Immature natural killer cell (primary cell): ENCODE measurements at regions not wholly inside any gene's neighbourhood (a gene's known extent, or its start where the extent isn't known, plus 50 kb on each side); places are given as distances from the start of the nearest gene placed in this dataset.
"Not testable (repeated sequence)": the region's sequence is repeated elsewhere in the genome, so short reads cannot be mapped to it uniquely, and the experiment has no call there.

Experiments used
- DNase-seq, 3 donors: peaks; one replicate each; pipeline ENCODE4 v3.0.0; 2022; ENCODE audit warnings: mixed read lengths in 1 of 3
- H3K27ac Mint-ChIP-seq, 6 donors: one replicate each; pipeline ENCODE4 v1.8.0; 2020; ENCODE audit warnings: mixed read lengths in 6 of 6, mild to moderate bottlenecking in 5 of 6, inconsistent platforms in 4 of 6, moderate library complexity in 3 of 6
- H3K27me3 Mint-ChIP-seq, 3 donors: one replicate each; pipeline ENCODE4 v1.8.0; 2020 to 2021; ENCODE audit warnings: low read depth in 3 of 3, mild to moderate bottlenecking in 3 of 3, mixed read lengths in 3 of 3, moderate library complexity in 3 of 3, inconsistent platforms in 1 of 3
- H3K36me3 Mint-ChIP-seq, 3 donors: one replicate each; pipeline ENCODE4 v1.8.0; 2020; ENCODE audit warnings: mixed read lengths in 3 of 3, inconsistent platforms in 2 of 3, mild to moderate bottlenecking in 2 of 3
- H3K4me1 Mint-ChIP-seq, 2 donors: one replicate each; pipeline ENCODE4 v1.8.0; 2020; ENCODE audit warnings: inconsistent platforms in 2 of 2, mild to moderate bottlenecking in 2 of 2, mixed read lengths in 2 of 2, moderate library complexity in 1 of 2
- H3K4me3 Mint-ChIP-seq, 5 donors: one replicate each; pipeline ENCODE4 v1.8.0; 2020; ENCODE audit warnings: mild to moderate bottlenecking in 5 of 5, mixed read lengths in 5 of 5, inconsistent platforms in 3 of 5, moderate library complexity in 3 of 5
- H3K9me3 Mint-ChIP-seq, 6 donors: one replicate each; pipeline ENCODE4 v1.8.0; 2020; ENCODE audit warnings: mild to moderate bottlenecking in 6 of 6, mixed read lengths in 6 of 6, inconsistent platforms in 4 of 6, moderate library complexity in 3 of 6

GRCh38 chrY:10958122-10958521 is 1430.4 kb downstream of the TSPY10 start:
- H3K36me3 Mint-ChIP-seq, result peaks cover 22 to 62% (median 23%) of the 10 kb centered on the region in 3 donors
- H3K27ac Mint-ChIP-seq, H3K27me3 Mint-ChIP-seq, H3K4me3 Mint-ChIP-seq, DNase-seq, H3K4me1 Mint-ChIP-seq: not testable (repeated sequence)
- peaks cover 18 to 83% (median 56%) of the 10 kb centered on the region in 6 donors for H3K9me3 Mint-ChIP-seq

- Mint-ChIP-seq H3K27ac (no peak overlapping the region), H3K4me1 (no peaks in the 10 kb centered on the region), H3K9me3 (peaks cover 9 to 93% (median 50%) of the 10 kb centered on the region in 6 donors), H3K27me3 (peaks cover 0 to 2% (median 0%) of the 10 kb centered on the region in 3 donors), H3K4me3 (no peak overlapping the region), H3K36me3 (peaks cover 18 to 67% (median 24%) of the 10 kb centered on the region in 3 donors)
- DNase-seq, result no peak
These were observed 1445.7 kb downstream of the TSPY10 start for GRCh38 chrY:10973422-10973821.

GRCh38 chrY:10986655-10987054 is 1459.0 kb downstream of the TSPY10 start:
- Mint-ChIP-seq H3K4me1 (no peaks in the 10 kb centered on the region), H3K27ac (no peak overlapping the region), H3K9me3 (peaks cover 14 to 99% (median 74%) of the 10 kb centered on the region in 6 donors), H3K4me3 (peak overlapping the region in 1 of 5 donors; percentile 12), H3K27me3 (peaks cover 0 to 4% (median 0%) of the 10 kb centered on the region in 3 donors), H3K36me3 (peaks cover 32 to 75% (median 39%) of the 10 kb centered on the region in 3 donors)
- DNase-seq, result no peak

GRCh38 chrY:10987626-10988025 is 1459.9 kb downstream of the TSPY10 start:
- no peak overlapping the region for H3K27ac Mint-ChIP-seq
- peak overlapping the region in 1 of 5 donors; percentile 8 for H3K4me3 Mint-ChIP-seq
- H3K27me3 Mint-ChIP-seq, result peaks cover 0 to 5% (median 0%) of the 10 kb centered on the region in 3 donors
- H3K9me3 Mint-ChIP-seq, result peaks cover 18 to 99% (median 75%) of the 10 kb centered on the region in 6 donors
- H3K4me1 Mint-ChIP-seq, result no peaks in the 10 kb centered on the region
- H3K36me3 Mint-ChIP-seq, result peaks cover 32 to 76% (median 35%) of the 10 kb centered on the region in 3 donors
- no peak for DNase-seq

GRCh38 chrY:10993955-10994354 is 1466.3 kb downstream of the TSPY10 start:
- Mint-ChIP-seq H3K27ac (no peak overlapping the region), H3K4me1 (no peaks in the 10 kb centered on the region)

GRCh38 chrY:10999715-11000114 is 1472.0 kb downstream of the TSPY10 start:
- DNase-seq, H3K4me1 Mint-ChIP-seq, H3K27me3 Mint-ChIP-seq, H3K27ac Mint-ChIP-seq: not testable (repeated sequence)
- peaks cover 10 to 35% (median 17%) of the 10 kb centered on the region in 3 donors for H3K36me3 Mint-ChIP-seq
- peak overlapping the region in 1 of 5 donors; percentile 0 for H3K4me3 Mint-ChIP-seq
- H3K9me3 Mint-ChIP-seq, result peaks cover 8 to 84% (median 43%) of the 10 kb centered on the region in 6 donors

More at GRCh38 chrY:10993955-10994354, 1466.3 kb downstream of the TSPY10 start:
- Mint-ChIP-seq H3K36me3 (peaks cover 7 to 67% (median 11%) of the 10 kb centered on the region in 3 donors), H3K9me3 (peaks cover 4 to 100% (median 62%) of the 10 kb centered on the region in 6 donors), H3K27me3 (peaks cover 0 to 12% (median 0%) of the 10 kb centered on the region in 3 donors), H3K4me3 (no peak overlapping the region)
- no peak for DNase-seq

- not testable (repeated sequence) for DNase-seq, H3K4me3 Mint-ChIP-seq, H3K27ac Mint-ChIP-seq, H3K27me3 Mint-ChIP-seq, H3K4me1 Mint-ChIP-seq
- peaks cover 18 to 93% (median 49%) of the 10 kb centered on the region in 6 donors for H3K9me3 Mint-ChIP-seq
- peaks cover 13 to 46% (median 15%) of the 10 kb centered on the region in 3 donors for H3K36me3 Mint-ChIP-seq
These were observed 1486.5 kb downstream of the TSPY10 start for GRCh38 chrY:11014229-11014628.

GRCh38 chrY:11022734-11023133 is 1495.1 kb downstream of the TSPY10 start:
- Mint-ChIP-seq H3K27ac (no peak overlapping the region), H3K4me3 (peak overlapping the region in 1 of 5 donors; percentile 4), H3K4me1 (no peaks in the 10 kb centered on the region), H3K36me3 (peaks cover 9 to 75% (median 13%) of the 10 kb centered on the region in 3 donors), H3K9me3 (peaks cover 7 to 89% (median 46%) of the 10 kb centered on the region in 6 donors), H3K27me3 (no peaks in the 10 kb centered on the region)
- DNase-seq, result no peak

GRCh38 chrY:11044234-11044883 is 1516.7 kb downstream of the TSPY10 start:
- Mint-ChIP-seq H3K27ac (no peak overlapping the region), H3K27me3 (no peaks in the 10 kb centered on the region)
- DNase-seq, result no peak

GRCh38 chrY:11063486-11063885 is 1535.8 kb downstream of the TSPY10 start:
- Mint-ChIP-seq H3K4me3 (no peak overlapping the region), H3K27me3 (no peaks in the 10 kb centered on the region), H3K27ac (no peak overlapping the region), H3K36me3 (no peaks in the 10 kb centered on the region), H3K9me3 (peaks cover 0 to 10% (median 0%) of the 10 kb centered on the region in 6 donors), H3K4me1 (no peaks in the 10 kb centered on the region)
- no peak for DNase-seq

More at GRCh38 chrY:11044234-11044883, 1516.7 kb downstream of the TSPY10 start:
- Mint-ChIP-seq H3K36me3 (peaks cover 0 to 8% (median 6%) of the 10 kb centered on the region in 3 donors), H3K4me1 (peaks cover 0 to 3% of the 10 kb centered on the region in 2 donors), H3K4me3 (no peak overlapping the region), H3K9me3 (peaks cover 0 to 29% (median 8%) of the 10 kb centered on the region in 6 donors)

GRCh38 chrY:11063960-11064359 is 1536.3 kb downstream of the TSPY10 start:
- H3K27ac Mint-ChIP-seq, result no peak overlapping the region
- no peak for DNase-seq

GRCh38 chrY:11064376-11064775 is 1536.7 kb downstream of the TSPY10 start:
- no peak for DNase-seq
- peaks cover 0 to 10% (median 0%) of the 10 kb centered on the region in 6 donors for H3K9me3 Mint-ChIP-seq
- H3K27ac Mint-ChIP-seq, result no peak overlapping the region
- no peak overlapping the region for H3K4me3 Mint-ChIP-seq
- H3K27me3 Mint-ChIP-seq, result no peaks in the 10 kb centered on the region
- H3K4me1 Mint-ChIP-seq, result no peaks in the 10 kb centered on the region
- no peaks in the 10 kb centered on the region for H3K36me3 Mint-ChIP-seq

More at GRCh38 chrY:11063960-11064359, 1536.3 kb downstream of the TSPY10 start:
- Mint-ChIP-seq H3K27me3 (no peaks in the 10 kb centered on the region), H3K4me3 (no peak overlapping the region), H3K36me3 (no peaks in the 10 kb centered on the region), H3K4me1 (no peaks in the 10 kb centered on the region), H3K9me3 (peaks cover 0 to 10% (median 0%) of the 10 kb centered on the region in 6 donors)

- H3K27ac Mint-ChIP-seq, result no peak overlapping the region
- no peaks in the 10 kb centered on the region for H3K36me3 Mint-ChIP-seq
- no peaks in the 10 kb centered on the region for H3K27me3 Mint-ChIP-seq
- peaks cover 0 to 8% (median 0%) of the 10 kb centered on the region in 6 donors for H3K9me3 Mint-ChIP-seq
- no peaks in the 10 kb centered on the region for H3K4me1 Mint-ChIP-seq
- no peak for DNase-seq
- no peak overlapping the region for H3K4me3 Mint-ChIP-seq
These were observed 1541.6 kb downstream of the TSPY10 start for GRCh38 chrY:11069271-11069670.

- no peak overlapping the region for H3K27ac Mint-ChIP-seq
- H3K27me3 Mint-ChIP-seq, result no peaks in the 10 kb centered on the region
- H3K36me3 Mint-ChIP-seq, result no peaks in the 10 kb centered on the region
- no peak overlapping the region for H3K4me3 Mint-ChIP-seq
- H3K9me3 Mint-ChIP-seq, result peaks cover 0 to 6% (median 0%) of the 10 kb centered on the region in 6 donors
- DNase-seq, result no peak
- no peaks in the 10 kb centered on the region for H3K4me1 Mint-ChIP-seq
These were observed 1542.8 kb downstream of the TSPY10 start for GRCh38 chrY:11070250-11071113.
